ENCODE measurements at regions not wholly inside any gene's neighbourhood (a gene's known extent, or its start where the extent isn't known, plus 50 kb on each side); places are given as distances from the start of the nearest gene placed in this dataset.

DNA sequence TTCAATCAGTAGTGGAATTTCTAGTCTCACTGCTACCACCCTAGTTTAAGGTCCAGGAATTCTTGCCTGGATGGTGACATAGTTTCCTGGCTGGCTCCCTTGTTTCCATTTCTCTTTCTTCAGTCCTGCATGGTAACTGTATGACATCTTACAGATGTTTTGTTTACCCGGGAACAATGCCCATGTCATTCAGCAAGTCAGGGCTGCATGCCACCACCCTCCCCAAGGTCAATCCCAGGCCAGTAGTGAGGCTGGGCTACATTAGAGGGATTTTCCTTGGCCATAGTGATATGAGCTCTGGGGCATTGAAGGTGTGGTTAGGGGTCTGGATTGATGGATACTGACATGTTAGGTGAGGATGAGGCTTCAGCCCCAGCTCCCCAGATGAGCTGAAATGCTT, 114.9 kb upstream of the E2F8 start:
- Histone ChIP-seq H3K36me3 (ENCODE audit: control insufficient read depth, insufficient read depth, low read length, severe bottlenecking) (peaks cover 12% of the 10 kb centered on the region), H3K27me3 (replicated peaks; ENCODE audit: control insufficient read depth, insufficient read depth, low read length) (no peaks in the 10 kb centered on the region), H3K9ac (ENCODE audit: low read length) (no peak overlapping the region), H3K4me3 (ENCODE audit: low read length) (no peak overlapping the region), H3K4me1 (ENCODE audit: control insufficient read depth, insufficient read depth, low read length) (peaks cover 72% of the 10 kb centered on the region), H3K9me3 (ENCODE audit: control insufficient read depth, low read length) (no peaks in the 10 kb centered on the region)
- no peak for DNase-seq (ENCODE audit: low read depth)

DNA sequence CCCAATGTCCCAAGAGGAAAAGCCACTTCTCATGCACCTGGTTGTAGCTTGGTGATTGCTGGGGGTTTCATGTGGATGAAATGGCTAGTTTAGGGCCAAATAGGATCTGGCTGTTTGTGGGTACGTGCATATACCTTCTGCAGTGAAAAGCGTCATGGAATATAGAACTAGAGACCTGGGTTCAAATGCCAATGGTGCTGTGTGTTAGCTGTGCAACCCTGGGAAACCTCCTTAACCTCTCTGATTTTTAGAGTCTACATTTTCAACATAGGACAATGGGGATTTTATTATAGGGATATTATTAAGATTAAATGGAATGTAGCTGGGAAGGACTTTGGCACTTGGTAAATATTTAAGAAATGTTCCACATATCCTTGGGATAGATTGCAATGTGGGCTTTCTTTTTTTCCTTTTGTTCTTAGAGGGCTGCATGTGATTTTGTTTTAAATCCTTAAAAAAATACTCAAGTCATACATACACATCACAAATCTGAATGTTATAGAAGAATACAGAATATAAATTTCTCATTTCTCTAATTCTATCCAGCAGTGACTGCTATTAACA, 112.6 kb upstream of the E2F8 start:
- Histone ChIP-seq H3K9me3 (ENCODE audit: control insufficient read depth, low read length) (no peaks in the 10 kb centered on the region), H3K4me3 (ENCODE audit: low read length) (peak overlapping the region; percentile 15), H3K27me3 (replicated peaks; ENCODE audit: control insufficient read depth, insufficient read depth, low read length) (no peaks in the 10 kb centered on the region), H3K4me1 (ENCODE audit: control insufficient read depth, insufficient read depth, low read length) (peaks cover 67% of the 10 kb centered on the region), H3K36me3 (ENCODE audit: control insufficient read depth, insufficient read depth, low read length, severe bottlenecking) (peaks cover 17% of the 10 kb centered on the region), H3K9ac (ENCODE audit: low read length) (peak overlapping the region; percentile 28)
- DNase-seq (ENCODE audit: low read depth), result no peak

DNA sequence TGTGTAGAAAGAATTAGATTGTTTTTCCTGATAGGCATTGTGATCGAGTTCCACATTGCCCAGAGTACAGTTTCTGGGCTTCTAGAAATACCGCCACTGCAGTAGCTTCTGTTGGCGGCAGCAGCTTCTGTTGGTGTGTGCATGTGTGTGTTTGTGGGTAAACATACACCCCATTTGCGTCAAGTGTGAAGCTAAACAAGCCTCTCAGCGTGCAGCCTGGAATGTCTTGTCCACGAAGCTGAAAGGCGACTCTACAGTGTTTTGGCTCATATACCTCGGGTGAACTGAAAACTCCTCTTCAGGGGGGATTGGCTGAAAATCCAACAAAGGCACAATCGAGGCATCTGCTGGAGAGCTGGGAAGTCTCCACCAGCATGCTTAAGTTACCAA, 112.0 kb upstream of the E2F8 start:
- H3K36me3 ChIP-seq (ENCODE audit: control insufficient read depth, insufficient read depth, low read length, severe bottlenecking), result peaks cover 17% of the 10 kb centered on the region
- peak overlapping the region; percentile 66 for H3K4me3 ChIP-seq (ENCODE audit: low read length)
- H3K9me3 ChIP-seq (ENCODE audit: control insufficient read depth, low read length), result no peaks in the 10 kb centered on the region
- peaks cover 73% of the 10 kb centered on the region for H3K4me1 ChIP-seq (ENCODE audit: control insufficient read depth, insufficient read depth, low read length)
- no peak for DNase-seq (ENCODE audit: low read depth)
- H3K27me3 ChIP-seq (replicated peaks; ENCODE audit: control insufficient read depth, insufficient read depth, low read length), result no peaks in the 10 kb centered on the region
- no peak overlapping the region for H3K9ac ChIP-seq (ENCODE audit: low read length)

DNA sequence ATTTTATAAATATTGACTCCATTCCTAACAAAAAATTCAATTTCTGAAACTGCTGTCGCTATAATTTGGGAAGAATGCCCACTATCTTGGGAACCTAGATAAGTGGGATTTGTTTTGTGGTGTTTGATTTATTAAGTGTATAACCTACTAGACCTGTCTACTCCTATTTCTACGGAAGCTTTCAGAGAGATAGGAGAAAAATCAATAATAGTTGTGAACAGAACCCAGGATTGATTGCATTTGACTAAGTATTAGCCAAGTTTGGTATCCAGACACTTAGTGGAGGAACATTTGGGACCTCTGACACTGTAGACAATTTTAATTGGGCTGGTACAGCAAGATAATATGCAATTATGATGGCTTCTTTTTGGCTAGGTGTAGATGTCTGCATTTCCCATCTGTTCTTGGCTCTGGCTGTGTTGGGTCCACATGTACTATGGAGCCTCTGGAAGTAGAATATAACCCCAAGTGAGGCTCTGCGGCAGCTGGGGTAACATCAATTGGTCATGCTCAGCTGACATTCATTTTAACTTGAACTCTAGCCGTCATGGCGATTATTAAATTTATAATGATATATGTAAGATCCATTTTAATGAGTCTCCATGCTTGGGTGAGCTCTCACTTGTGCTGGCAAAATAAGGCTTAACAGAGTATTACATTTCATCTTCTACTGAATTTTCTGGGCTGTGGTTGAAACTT, 111.5 kb upstream of the E2F8 start:
- Histone ChIP-seq H3K9me3 (ENCODE audit: control insufficient read depth, low read length) (no peaks in the 10 kb centered on the region), H3K4me1 (ENCODE audit: control insufficient read depth, insufficient read depth, low read length) (peaks cover 75% of the 10 kb centered on the region), H3K36me3 (ENCODE audit: control insufficient read depth, insufficient read depth, low read length, severe bottlenecking) (peaks cover 17% of the 10 kb centered on the region), H3K27me3 (replicated peaks; ENCODE audit: control insufficient read depth, insufficient read depth, low read length) (no peaks in the 10 kb centered on the region), H3K4me3 (ENCODE audit: low read length) (peak overlapping the region; percentile 66), H3K9ac (ENCODE audit: low read length) (no peak overlapping the region)
- DNase-seq (ENCODE audit: low read depth), result no peak

DNA sequence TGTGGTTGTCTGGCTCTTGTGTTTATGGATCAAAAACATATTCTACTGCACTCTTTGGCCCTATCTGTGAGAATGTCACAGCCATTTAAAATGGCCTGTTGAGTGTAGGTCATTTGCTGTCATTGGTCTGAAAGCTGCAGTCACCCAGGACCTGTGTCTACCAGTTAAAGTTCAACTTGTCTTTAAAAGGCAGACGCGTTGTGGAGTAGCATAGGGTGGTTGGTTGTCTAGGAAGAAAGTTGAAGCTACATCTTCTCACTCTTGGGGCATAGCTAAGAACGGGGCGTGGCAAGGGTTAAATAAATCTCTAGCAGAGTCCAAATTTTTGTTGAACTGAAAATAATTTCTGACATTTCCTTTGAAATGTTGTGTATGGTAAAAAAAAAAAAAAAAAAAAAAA, 110.7 kb upstream of the E2F8 start:
- Histone ChIP-seq H3K27me3 (replicated peaks; ENCODE audit: control insufficient read depth, insufficient read depth, low read length) (no peaks in the 10 kb centered on the region), H3K4me3 (ENCODE audit: low read length) (peak overlapping the region; percentile 66), H3K9me3 (ENCODE audit: control insufficient read depth, low read length) (no peaks in the 10 kb centered on the region), H3K9ac (ENCODE audit: low read length) (no peak overlapping the region), H3K4me1 (ENCODE audit: control insufficient read depth, insufficient read depth, low read length) (peaks cover 82% of the 10 kb centered on the region), H3K36me3 (ENCODE audit: control insufficient read depth, insufficient read depth, low read length, severe bottlenecking) (peaks cover 17% of the 10 kb centered on the region)
- no peak for DNase-seq (ENCODE audit: low read depth)

DNA sequence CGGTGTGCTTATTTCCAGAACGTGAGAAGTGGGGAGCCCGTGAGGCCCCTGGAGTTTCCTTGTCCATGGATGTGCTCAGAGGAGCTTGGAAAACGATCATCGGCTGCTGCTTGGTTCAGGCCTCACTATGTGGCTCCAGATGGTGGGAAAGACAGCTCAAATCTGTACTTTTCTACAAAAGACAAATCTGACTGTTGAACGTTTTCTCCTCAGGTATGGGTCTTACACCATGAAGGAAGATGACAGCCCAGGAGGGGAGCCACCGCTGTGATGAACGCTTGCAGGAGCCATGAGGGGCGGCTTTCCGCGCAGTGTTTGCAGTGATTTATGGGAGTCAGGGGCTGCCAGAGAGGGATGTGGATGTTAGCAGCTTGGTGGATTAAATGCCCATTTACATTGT, 109.4 kb upstream of the E2F8 start:
- no peaks in the 10 kb centered on the region for H3K9me3 ChIP-seq (ENCODE audit: control insufficient read depth, low read length)
- H3K36me3 ChIP-seq (ENCODE audit: control insufficient read depth, insufficient read depth, low read length, severe bottlenecking), result peaks cover 17% of the 10 kb centered on the region
- H3K27me3 ChIP-seq (replicated peaks; ENCODE audit: control insufficient read depth, insufficient read depth, low read length), result no peaks in the 10 kb centered on the region
- no peak for DNase-seq (ENCODE audit: low read depth)
- H3K4me1 ChIP-seq (ENCODE audit: control insufficient read depth, insufficient read depth, low read length), result peaks cover 72% of the 10 kb centered on the region
- peak overlapping the region; percentile 24 for H3K9ac ChIP-seq (ENCODE audit: low read length)
- H3K4me3 ChIP-seq (ENCODE audit: low read length), result peak overlapping the region; percentile 66

DNA sequence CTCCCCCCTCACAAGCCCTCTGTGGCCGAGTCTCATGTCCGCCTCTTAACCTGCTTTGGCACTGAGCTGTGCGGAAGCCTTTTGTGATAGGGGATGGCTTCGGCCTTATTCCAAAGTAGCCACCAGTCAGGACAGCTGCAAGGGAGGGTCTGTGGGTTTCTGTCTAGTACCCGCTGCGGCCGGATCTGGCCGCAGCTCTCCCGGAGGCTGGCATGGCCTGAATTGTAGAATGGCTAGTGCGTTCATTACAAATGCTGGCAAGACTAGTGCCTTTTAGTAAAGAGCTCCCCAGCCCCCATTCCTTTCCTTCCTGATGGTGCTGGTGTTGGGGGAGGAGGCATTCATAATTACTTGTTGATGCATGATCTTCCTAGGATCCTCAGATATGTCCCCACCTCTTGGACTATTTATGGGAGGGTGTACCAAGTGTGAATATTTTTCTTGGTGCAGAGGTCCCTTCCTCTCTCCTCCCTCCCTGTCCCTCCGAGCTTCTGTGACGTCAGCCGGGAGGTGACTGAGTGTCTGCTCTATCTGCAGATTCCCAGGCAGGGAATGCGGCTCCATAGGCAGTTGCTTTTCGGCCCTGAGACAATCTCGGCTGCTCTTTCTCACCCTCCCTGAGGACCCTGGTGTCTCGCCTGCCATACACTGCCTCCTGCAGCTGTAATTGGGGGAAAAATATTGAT, 108.7 kb upstream of the E2F8 start:
- Histone ChIP-seq H3K4me3 (ENCODE audit: low read length) (peak overlapping the region; percentile 66), H3K9me3 (ENCODE audit: control insufficient read depth, low read length) (no peaks in the 10 kb centered on the region), H3K4me1 (ENCODE audit: control insufficient read depth, insufficient read depth, low read length) (peaks cover 68% of the 10 kb centered on the region), H3K9ac (ENCODE audit: low read length) (peak overlapping the region; percentile 24), H3K27me3 (replicated peaks; ENCODE audit: control insufficient read depth, insufficient read depth, low read length) (peaks cover 3% of the 10 kb centered on the region), H3K36me3 (ENCODE audit: control insufficient read depth, insufficient read depth, low read length, severe bottlenecking) (peaks cover 17% of the 10 kb centered on the region)
- no peak for DNase-seq (ENCODE audit: low read depth)

DNA sequence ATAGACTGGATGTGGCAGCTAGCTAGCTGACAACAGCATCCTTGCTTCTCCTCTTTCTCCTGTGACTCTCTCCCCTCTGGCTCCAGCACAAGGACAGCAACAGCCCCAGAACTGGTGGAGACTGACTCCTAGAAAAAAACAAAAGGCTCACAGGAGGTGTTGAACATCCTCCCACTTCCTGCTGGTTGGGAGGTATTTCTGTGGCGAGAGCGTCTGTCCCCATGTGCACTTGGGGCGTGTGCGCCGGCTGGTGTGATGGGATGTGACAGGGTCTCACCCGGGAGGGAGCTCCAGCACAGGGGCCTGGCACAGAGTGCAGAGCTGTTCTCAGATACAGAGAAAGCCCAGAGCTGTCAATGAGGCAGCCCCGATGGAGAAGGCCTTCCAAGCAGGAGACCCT, 107.2 kb upstream of the E2F8 start:
- Histone ChIP-seq H3K36me3 (ENCODE audit: control insufficient read depth, insufficient read depth, low read length, severe bottlenecking) (peaks cover 17% of the 10 kb centered on the region), H3K4me1 (ENCODE audit: control insufficient read depth, insufficient read depth, low read length) (peaks cover 53% of the 10 kb centered on the region), H3K4me3 (ENCODE audit: low read length) (peak overlapping the region; percentile 94), H3K9me3 (ENCODE audit: control insufficient read depth, low read length) (no peaks in the 10 kb centered on the region), H3K27me3 (replicated peaks; ENCODE audit: control insufficient read depth, insufficient read depth, low read length) (peaks cover 17% of the 10 kb centered on the region), H3K9ac (ENCODE audit: low read length) (peak overlapping the region; percentile 93)
- DNase-seq (ENCODE audit: low read depth), result no peak

DNA sequence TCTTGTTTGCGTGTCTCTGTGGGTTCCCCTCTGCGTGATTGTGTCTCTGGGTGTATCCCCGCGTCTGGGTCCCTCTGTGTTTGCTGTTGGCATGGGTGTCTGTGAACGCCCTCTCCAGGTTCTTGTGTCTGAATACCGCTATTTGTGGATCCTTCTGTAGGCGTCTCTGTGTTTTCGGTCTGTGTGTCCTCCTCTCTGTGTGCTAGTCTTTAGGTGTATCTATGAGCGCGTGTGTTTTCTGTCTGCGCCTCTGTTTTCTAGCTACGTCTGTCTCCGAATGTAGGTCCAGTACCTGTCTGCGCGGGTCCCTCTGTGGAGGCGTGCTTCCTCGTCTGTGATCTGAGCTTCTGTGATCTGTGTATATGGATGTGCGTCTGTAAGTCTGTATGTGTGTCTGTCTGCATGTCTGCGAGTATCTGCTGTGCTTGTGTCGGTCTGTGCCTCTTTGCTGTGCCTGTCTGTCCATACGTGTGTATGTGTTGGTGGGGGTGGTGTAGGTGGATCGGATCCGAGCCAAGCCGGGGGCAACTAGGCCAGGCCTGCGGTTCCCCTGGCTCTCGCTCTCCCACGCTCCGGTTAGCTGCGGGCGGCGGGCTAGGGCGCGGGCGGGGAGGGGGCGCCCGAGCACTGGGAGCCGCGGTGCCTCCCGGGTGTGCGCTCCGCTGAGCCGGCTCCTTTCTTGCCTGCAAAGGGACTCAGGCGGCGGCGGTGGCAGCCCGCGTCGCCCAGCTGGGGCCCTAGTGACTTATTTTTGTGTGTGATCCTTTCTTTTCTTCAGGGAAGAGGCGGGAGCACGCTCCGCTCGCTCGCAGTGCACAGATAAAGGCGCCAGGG, 105.3 kb upstream of the E2F8 start:
- peaks cover 10% of the 10 kb centered on the region for H3K36me3 ChIP-seq (ENCODE audit: control insufficient read depth, insufficient read depth, low read length, severe bottlenecking)
- peaks cover 32% of the 10 kb centered on the region for H3K27me3 ChIP-seq (replicated peaks; ENCODE audit: control insufficient read depth, insufficient read depth, low read length)
- H3K4me3 ChIP-seq (ENCODE audit: low read length), result peak overlapping the region; percentile 94
- H3K9me3 ChIP-seq (ENCODE audit: control insufficient read depth, low read length), result no peaks in the 10 kb centered on the region
- DNase-seq (ENCODE audit: low read depth), result no peak
- H3K9ac ChIP-seq (ENCODE audit: low read length), result peak overlapping the region; percentile 93
- H3K4me1 ChIP-seq (ENCODE audit: control insufficient read depth, insufficient read depth, low read length), result peaks cover 36% of the 10 kb centered on the region

DNA sequence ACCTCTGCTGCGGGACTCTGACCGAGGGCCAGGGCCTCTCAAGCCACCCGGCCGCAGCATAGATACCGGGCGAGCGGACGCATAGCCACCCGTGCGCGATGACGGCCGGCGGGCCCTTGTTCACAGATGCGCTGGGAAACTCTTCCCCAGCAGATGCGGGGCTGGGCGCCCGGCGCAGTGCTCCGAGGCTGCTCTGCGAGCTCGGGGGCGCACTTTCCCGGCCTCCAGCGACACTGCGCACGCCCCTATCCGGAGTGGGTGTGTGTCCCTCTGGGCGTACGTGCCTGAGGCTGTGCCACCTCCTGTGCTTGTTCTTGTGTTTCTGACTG, 104.7 kb upstream of the E2F8 start:
- peak; percentile 10 for DNase-seq (ENCODE audit: low read depth)
- Histone ChIP-seq H3K9ac (ENCODE audit: low read length) (peak overlapping the region; percentile 93), H3K9me3 (ENCODE audit: control insufficient read depth, low read length) (no peaks in the 10 kb centered on the region), H3K27me3 (replicated peaks; ENCODE audit: control insufficient read depth, insufficient read depth, low read length) (peaks cover 38% of the 10 kb centered on the region), H3K4me1 (ENCODE audit: control insufficient read depth, insufficient read depth, low read length) (peaks cover 36% of the 10 kb centered on the region), H3K36me3 (ENCODE audit: control insufficient read depth, insufficient read depth, low read length, severe bottlenecking) (peaks cover 4% of the 10 kb centered on the region), H3K4me3 (ENCODE audit: low read length) (peak overlapping the region; percentile 94)
